ENCODE measurements at regions not wholly inside any gene's neighbourhood (a gene's known extent, or its start where the extent isn't known, plus 50 kb on each side); places are given as distances from the start of the nearest gene placed in this dataset.

DNA sequence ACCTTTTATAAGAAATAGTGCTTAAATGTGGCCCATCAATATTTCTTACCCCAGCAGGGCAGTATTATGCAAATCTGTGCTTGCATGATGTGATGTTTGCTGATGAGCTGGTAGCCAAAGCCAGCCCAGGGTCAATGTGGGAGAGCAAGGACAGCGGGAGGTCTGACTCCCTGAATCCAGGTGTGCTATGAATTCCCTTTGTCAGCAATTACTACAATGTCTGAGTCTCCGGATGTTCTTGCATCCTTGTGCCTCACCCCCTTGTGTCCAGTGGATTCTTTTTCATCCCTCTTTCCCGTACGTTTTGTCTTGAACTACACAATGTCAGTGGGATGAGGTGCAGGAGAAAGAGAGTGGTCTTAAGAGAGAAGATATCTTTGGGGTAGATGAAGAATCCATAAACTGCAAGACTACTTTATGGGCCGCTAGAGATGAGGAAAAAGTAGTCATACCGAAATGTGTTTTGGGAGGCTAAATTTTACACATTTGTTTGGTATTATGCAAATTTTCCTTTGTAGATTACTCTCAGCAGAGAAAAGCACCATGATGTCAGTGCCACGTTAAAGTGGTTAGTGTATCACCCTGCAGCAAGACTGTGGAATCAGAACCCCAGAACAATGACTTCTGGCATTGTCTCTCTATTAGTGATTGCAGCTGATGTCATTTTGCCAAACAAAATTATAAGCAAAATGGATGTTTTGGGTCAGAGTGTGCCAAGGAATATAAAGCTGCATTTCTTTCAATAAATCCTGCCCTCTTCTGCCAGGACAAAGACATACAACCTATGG, 53.5 kb upstream of the TSHZ3 start:
- Mint-ChIP-seq H3K27me3 (peaks cover 29% of the 10 kb centered on the region), H3K4me3 (ENCODE audit: low read depth) (no peak overlapping the region), H3K4me1 (ENCODE audit: low read depth) (peaks cover 4% of the 10 kb centered on the region), H3K9me3 (ENCODE audit: low read depth) (no peaks in the 10 kb centered on the region), H3K36me3 (ENCODE audit: insufficient read depth) (no peaks in the 10 kb centered on the region), H3K27ac (no peak overlapping the region)
- DNase-seq (ENCODE audit: low spot score, unreplicated experiment): no peak
- TF ChIP-seq, protein P1, sequence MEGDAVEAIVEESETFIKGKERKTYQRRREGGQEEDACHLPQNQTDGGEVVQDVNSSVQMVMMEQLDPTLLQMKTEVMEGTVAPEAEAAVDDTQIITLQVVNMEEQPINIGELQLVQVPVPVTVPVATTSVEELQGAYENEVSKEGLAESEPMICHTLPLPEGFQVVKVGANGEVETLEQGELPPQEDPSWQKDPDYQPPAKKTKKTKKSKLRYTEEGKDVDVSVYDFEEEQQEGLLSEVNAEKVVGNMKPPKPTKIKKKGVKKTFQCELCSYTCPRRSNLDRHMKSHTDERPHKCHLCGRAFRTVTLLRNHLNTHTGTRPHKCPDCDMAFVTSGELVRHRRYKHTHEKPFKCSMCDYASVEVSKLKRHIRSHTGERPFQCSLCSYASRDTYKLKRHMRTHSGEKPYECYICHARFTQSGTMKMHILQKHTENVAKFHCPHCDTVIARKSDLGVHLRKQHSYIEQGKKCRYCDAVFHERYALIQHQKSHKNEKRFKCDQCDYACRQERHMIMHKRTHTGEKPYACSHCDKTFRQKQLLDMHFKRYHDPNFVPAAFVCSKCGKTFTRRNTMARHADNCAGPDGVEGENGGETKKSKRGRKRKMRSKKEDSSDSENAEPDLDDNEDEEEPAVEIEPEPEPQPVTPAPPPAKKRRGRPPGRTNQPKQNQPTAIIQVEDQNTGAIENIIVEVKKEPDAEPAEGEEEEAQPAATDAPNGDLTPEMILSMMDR (IDR thresholded peaks at IDR 0.05; ENCODE audit: unreplicated experiment): no peak

DNA sequence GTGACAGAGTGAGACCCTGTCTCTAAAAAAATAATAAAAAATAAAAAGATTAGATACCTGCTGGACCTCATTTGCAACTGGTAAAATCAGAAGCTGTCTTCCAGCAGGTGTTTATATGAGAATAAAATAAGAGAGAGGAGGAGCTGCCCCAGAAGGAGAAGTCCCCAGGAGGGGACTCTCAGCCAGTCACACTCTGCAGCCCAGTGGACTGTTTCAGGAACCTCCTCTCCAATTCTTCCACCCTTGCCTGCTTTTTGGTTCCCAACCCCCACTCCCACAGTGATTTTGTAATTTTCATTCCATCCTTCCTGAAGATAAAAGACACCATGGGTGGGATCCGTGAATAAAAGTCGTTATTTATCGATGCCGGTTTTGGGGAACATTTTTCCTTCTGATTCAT, 56.9 kb upstream of the TSHZ3 start:
- peaks cover 16% of the 10 kb centered on the region for H3K27me3 Mint-ChIP-seq
- TF ChIP-seq, protein P1 (IDR thresholded peaks at IDR 0.05; ENCODE audit: unreplicated experiment): no peak
- H3K9me3 Mint-ChIP-seq (ENCODE audit: low read depth): no peaks in the 10 kb centered on the region
- no peak overlapping the region for H3K27ac Mint-ChIP-seq
- no peaks in the 10 kb centered on the region for H3K36me3 Mint-ChIP-seq (ENCODE audit: insufficient read depth)
- no peak for DNase-seq (ENCODE audit: low spot score, unreplicated experiment)
- H3K4me3 Mint-ChIP-seq (ENCODE audit: low read depth): no peak overlapping the region
- H3K4me1 Mint-ChIP-seq (ENCODE audit: low read depth): no peaks in the 10 kb centered on the region

DNA sequence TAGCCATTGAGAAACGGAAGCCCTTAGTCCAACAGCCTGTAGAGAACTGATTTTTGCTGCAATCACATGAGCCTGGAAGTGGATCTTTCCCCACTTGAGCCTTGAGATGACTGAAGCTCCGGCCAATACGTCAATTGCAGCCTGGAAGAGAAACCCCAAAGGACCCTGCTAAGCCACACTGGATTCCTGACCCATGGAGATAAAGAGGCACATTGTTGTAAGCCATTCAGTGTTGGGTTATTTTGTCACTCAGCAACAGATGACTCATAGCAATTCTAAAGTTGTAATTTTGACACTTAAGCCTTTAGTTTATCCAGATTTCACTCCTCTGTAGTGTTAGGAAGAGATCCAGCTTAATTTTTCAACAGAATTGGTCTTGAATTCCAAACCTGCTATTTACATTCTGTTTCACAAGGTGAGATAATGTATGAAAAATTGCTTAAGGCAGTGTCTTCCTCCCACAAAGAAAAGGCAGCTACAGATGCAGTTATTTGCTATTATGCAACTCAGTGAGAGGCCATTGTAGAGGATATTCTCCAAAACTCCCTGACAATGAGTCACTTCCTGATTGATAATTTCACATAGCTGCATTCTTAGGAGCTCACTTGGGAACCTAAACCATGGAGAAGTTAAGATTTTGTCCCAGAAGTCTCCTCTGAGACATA, 59.4 kb upstream of the TSHZ3 start:
- TF ChIP-seq, protein P1 (IDR thresholded peaks at IDR 0.05; ENCODE audit: unreplicated experiment): no peak
- no peak overlapping the region for H3K4me3 Mint-ChIP-seq (ENCODE audit: low read depth)
- H3K27ac Mint-ChIP-seq: no peak overlapping the region

DNA sequence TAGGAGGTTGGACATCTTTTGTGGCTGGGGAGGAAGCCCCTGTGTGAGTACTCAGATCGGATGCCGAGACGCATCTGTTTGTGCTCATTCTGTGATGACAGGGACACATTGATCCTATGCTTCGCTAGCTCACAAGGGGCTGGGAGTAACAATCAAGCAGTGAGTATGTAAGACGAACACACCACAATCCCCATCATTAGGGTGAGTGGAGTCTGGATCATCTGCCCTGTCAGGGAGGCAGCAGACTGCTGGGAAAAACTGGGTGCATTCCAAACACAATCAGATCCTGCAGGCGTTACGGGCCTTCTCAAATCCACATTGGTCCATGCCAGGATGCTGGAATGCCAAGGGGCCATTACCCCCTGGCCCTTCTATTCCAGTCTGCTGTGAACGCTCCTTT, 64.1 kb upstream of the TSHZ3 start:
- H3K36me3 Mint-ChIP-seq (ENCODE audit: insufficient read depth): no peaks in the 10 kb centered on the region
- H3K4me3 Mint-ChIP-seq (ENCODE audit: low read depth): no peak overlapping the region
- no peaks in the 10 kb centered on the region for H3K9me3 Mint-ChIP-seq (ENCODE audit: low read depth)
- TF ChIP-seq, protein P1 (IDR thresholded peaks at IDR 0.05; ENCODE audit: unreplicated experiment): no peak
- H3K4me1 Mint-ChIP-seq (ENCODE audit: low read depth): no peaks in the 10 kb centered on the region
- DNase-seq (ENCODE audit: low spot score, unreplicated experiment): no peak
- H3K27ac Mint-ChIP-seq: no peak overlapping the region
- peaks cover 37% of the 10 kb centered on the region for H3K27me3 Mint-ChIP-seq

More for the DNA sequence above, 59.4 kb upstream of the TSHZ3 start:
- peaks cover 12% of the 10 kb centered on the region for H3K27me3 Mint-ChIP-seq
- no peaks in the 10 kb centered on the region for H3K4me1 Mint-ChIP-seq (ENCODE audit: low read depth)
- H3K9me3 Mint-ChIP-seq (ENCODE audit: low read depth): no peaks in the 10 kb centered on the region
- no peak for DNase-seq (ENCODE audit: low spot score, unreplicated experiment)
- H3K36me3 Mint-ChIP-seq (ENCODE audit: insufficient read depth): no peaks in the 10 kb centered on the region

DNA sequence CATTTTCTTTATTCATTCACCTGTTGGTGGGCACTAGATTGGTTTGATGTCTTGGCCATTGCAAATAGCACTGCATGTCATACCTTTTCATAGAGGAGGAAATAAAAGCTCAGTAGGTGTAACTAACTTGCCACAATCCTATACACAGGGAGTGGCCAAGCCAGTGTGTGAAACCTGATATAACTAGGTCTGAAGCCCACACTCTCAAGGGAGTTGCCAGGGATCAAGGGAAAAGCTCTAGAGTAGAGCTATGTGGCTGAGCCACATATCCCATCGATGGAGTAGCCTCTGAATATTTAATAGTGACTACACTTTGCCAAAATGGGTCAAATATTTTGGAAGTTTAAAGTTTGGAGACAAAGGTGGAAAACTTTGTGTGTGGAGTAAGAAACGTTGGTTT, 66.1 kb upstream of the TSHZ3 start:
- Mint-ChIP-seq H3K4me3 (ENCODE audit: low read depth) (no peak overlapping the region), H3K27me3 (peaks cover 52% of the 10 kb centered on the region), H3K36me3 (ENCODE audit: insufficient read depth) (no peaks in the 10 kb centered on the region), H3K27ac (no peak overlapping the region), H3K4me1 (ENCODE audit: low read depth) (no peaks in the 10 kb centered on the region), H3K9me3 (ENCODE audit: low read depth) (no peaks in the 10 kb centered on the region)
- TF ChIP-seq, protein P1 (IDR thresholded peaks at IDR 0.05; ENCODE audit: unreplicated experiment): no peak
- no peak for DNase-seq (ENCODE audit: low spot score, unreplicated experiment)
